Adrenal gland (tissue), 5 donors: ENCODE measurements at regions not wholly inside any gene's neighbourhood (a gene's known extent, or its start where the extent isn't known, plus 50 kb on each side); places are given as distances from the start of the nearest gene placed in this dataset.

Experiments used
- POLR2A ChIP-seq, 2 donors: fragments of 450-650 bp; IDR thresholded peaks; one replicate each; pipeline ENCODE4 v1.6.1; 2017; ENCODE audit warnings: antibody characterized with exemption in 2 of 2, mild to moderate bottlenecking in 2 of 2, moderate library complexity in 1 of 2
- TF ChIP-seq, protein P1 (sequence below), 6 experiments: fragments of 450-650 bp in 4 of 6; fragments of 200-600 bp in 2 of 6; sonication (generic) in 1 of 6; IDR thresholded peaks; 1 replicate in 5 of 6; 2 replicates in 1 of 6; pipeline versions ENCODE4 v1.5.1 to v1.8.0; 2016 to 2021; ENCODE audit warnings: antibody characterized with exemption in 6 of 6, mild to moderate bottlenecking in 2 of 6, moderate library complexity in 1 of 6
- donor health status: DM: no; HTN: no; CAD: no.

- TF ChIP-seq, protein P1, sequence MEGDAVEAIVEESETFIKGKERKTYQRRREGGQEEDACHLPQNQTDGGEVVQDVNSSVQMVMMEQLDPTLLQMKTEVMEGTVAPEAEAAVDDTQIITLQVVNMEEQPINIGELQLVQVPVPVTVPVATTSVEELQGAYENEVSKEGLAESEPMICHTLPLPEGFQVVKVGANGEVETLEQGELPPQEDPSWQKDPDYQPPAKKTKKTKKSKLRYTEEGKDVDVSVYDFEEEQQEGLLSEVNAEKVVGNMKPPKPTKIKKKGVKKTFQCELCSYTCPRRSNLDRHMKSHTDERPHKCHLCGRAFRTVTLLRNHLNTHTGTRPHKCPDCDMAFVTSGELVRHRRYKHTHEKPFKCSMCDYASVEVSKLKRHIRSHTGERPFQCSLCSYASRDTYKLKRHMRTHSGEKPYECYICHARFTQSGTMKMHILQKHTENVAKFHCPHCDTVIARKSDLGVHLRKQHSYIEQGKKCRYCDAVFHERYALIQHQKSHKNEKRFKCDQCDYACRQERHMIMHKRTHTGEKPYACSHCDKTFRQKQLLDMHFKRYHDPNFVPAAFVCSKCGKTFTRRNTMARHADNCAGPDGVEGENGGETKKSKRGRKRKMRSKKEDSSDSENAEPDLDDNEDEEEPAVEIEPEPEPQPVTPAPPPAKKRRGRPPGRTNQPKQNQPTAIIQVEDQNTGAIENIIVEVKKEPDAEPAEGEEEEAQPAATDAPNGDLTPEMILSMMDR (IDR thresholded peaks at IDR 0.05) = no peak
- TF ChIP-seq POLR2A (IDR thresholded peaks at IDR 0.05) = no peak
Measured at GRCh38 chr1:186536273-186536890, 75.5 kb upstream of the PDC start.
